ENCODE measurements at regions not wholly inside any gene's neighbourhood (a gene's known extent, or its start where the extent isn't known, plus 50 kb on each side); places are given as distances from the start of the nearest gene placed in this dataset.

DNA sequence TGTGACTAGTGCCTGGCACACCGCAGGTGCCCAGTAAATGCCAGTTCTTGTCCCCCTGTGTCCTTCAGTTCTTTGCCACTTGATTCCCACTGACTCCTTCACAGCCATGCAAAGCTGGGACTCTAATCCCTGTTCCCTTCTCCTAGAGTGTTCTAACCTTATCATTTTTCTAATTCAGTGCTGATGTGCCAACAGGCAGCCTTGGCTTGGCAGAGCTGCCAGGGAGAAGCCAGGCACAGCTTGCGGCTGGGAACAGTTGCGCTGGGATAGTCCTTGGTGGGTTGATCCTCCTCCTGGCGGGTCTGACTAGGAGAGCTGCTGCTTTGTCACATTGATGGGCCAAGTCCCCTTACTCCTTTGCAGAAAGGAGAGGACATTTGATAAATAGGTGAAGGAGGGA is 654.2 kb downstream of the HS3ST4 start:
- peaks cover 2% of the 10 kb centered on the region for H3K4me1 Mint-ChIP-seq
- Histone ChIP-seq H3F3A (ENCODE audit: low read depth) (no peaks in the 10 kb centered on the region), H3K4me2 (no peak overlapping the region)

DNA sequence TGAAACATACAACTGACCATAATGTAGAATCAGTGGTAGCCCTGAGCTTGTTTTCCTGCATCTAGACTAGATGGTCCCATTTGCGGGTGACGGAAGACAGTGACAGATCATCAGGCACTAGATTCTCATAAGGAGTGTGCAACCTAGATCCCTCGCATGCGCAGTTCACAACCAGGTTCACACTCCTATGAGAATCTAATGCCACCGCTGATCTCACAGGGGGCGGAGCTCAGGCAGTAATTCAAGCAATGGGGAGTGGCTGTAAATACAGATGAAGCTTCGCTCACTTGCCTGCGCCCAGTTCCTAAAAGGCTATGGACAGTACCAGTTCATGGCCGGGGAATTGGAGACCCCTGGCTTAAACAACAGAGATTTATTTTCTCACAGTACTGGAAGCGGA is 656.3 kb downstream of the HS3ST4 start:
- Histone ChIP-seq H3K9me3 (ENCODE audit: low read depth) (no peaks in the 10 kb centered on the region), H4K20me1 (ENCODE audit: low read depth) (no peaks in the 10 kb centered on the region), H2AFZ (replicated peaks) (no peak overlapping the region), H3K4me3 (no peak overlapping the region), H3K27ac (no peak overlapping the region), H3K79me2 (ENCODE audit: low read depth) (no peaks in the 10 kb centered on the region), H3K9ac (no peak overlapping the region), H3K36me3 (no peaks in the 10 kb centered on the region), H3K4me1 (no peaks in the 10 kb centered on the region), H3K27me3 (no peaks in the 10 kb centered on the region), H3F3A (ENCODE audit: low read depth) (no peaks in the 10 kb centered on the region), H3K4me2 (no peak overlapping the region)
- Mint-ChIP-seq H3K27me3 (ENCODE audit: insufficient read depth, low read depth) (peaks cover 2% of the 10 kb centered on the region), H3K4me3 (no peak overlapping the region), H3K36me3 (no peaks in the 10 kb centered on the region), H3K27ac (no peak overlapping the region), H3K9me3 (peaks cover 4% of the 10 kb centered on the region), H3K4me1 (peaks cover 7% of the 10 kb centered on the region)
- TF ChIP-seq EZH2phosphoT487 (IDR thresholded peaks at IDR 0.05) (no peak), EZH2 (IDR thresholded peaks at IDR 0.05) (no peak)
- TF ChIP-seq, protein P1, sequence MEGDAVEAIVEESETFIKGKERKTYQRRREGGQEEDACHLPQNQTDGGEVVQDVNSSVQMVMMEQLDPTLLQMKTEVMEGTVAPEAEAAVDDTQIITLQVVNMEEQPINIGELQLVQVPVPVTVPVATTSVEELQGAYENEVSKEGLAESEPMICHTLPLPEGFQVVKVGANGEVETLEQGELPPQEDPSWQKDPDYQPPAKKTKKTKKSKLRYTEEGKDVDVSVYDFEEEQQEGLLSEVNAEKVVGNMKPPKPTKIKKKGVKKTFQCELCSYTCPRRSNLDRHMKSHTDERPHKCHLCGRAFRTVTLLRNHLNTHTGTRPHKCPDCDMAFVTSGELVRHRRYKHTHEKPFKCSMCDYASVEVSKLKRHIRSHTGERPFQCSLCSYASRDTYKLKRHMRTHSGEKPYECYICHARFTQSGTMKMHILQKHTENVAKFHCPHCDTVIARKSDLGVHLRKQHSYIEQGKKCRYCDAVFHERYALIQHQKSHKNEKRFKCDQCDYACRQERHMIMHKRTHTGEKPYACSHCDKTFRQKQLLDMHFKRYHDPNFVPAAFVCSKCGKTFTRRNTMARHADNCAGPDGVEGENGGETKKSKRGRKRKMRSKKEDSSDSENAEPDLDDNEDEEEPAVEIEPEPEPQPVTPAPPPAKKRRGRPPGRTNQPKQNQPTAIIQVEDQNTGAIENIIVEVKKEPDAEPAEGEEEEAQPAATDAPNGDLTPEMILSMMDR (IDR thresholded peaks at IDR 0.05) = no peak
- DNase-seq (ENCODE audit: low spot score) = no peak

More for the DNA sequence above, 654.2 kb downstream of the HS3ST4 start:
- H3K9ac ChIP-seq = no peak overlapping the region
- H4K20me1 ChIP-seq (ENCODE audit: low read depth) = no peaks in the 10 kb centered on the region
- no peak overlapping the region for H3K4me3 ChIP-seq
- H3K9me3 Mint-ChIP-seq = peaks cover 4% of the 10 kb centered on the region
- H3K4me3 Mint-ChIP-seq = no peak overlapping the region
- no peaks in the 10 kb centered on the region for H3K79me2 ChIP-seq (ENCODE audit: low read depth)
- H2AFZ ChIP-seq (replicated peaks) = no peak overlapping the region
- no peak for TF ChIP-seq EZH2phosphoT487 (IDR thresholded peaks at IDR 0.05)
- TF ChIP-seq, protein P1 (IDR thresholded peaks at IDR 0.05) = no peak
- no peak for TF ChIP-seq EZH2 (IDR thresholded peaks at IDR 0.05)
- no peaks in the 10 kb centered on the region for H3K27me3 ChIP-seq
- no peak overlapping the region for H3K27ac Mint-ChIP-seq
- DNase-seq (ENCODE audit: low spot score) = no peak
- no peak overlapping the region for H3K27ac ChIP-seq
- H3K36me3 ChIP-seq = no peaks in the 10 kb centered on the region
- no peaks in the 10 kb centered on the region for H3K4me1 ChIP-seq
- H3K9me3 ChIP-seq (ENCODE audit: low read depth) = no peaks in the 10 kb centered on the region
- peaks cover 5% of the 10 kb centered on the region for H3K27me3 Mint-ChIP-seq (ENCODE audit: insufficient read depth, low read depth)
- no peaks in the 10 kb centered on the region for H3K36me3 Mint-ChIP-seq

DNA sequence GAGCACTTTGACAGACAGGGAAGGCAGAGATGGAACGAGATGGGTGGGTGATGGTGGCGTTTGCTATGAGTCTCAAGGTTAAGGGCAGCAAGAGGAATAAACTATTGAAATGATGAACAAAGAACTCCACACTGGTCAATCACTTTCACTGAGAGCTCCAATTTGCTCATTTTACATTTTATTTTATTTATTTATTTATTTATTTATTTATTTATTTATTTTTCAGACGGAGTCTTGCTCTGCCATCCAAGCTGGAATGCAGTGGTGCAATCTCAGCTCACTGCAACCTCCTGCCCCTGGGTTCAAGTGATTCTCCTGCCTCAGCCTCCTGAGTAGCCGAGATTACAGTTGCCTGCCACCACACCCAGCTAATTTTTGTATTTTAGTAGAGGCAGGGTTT is 669.1 kb downstream of the HS3ST4 start:
- Mint-ChIP-seq H3K4me3 (no peak overlapping the region), H3K9me3 (peaks cover 3% of the 10 kb centered on the region), H3K36me3 (no peaks in the 10 kb centered on the region), H3K27me3 (ENCODE audit: insufficient read depth, low read depth) (peaks cover 3% of the 10 kb centered on the region), H3K27ac (no peak overlapping the region), H3K4me1 (peaks cover 11% of the 10 kb centered on the region)
- no peak for DNase-seq (ENCODE audit: low spot score)
- Histone ChIP-seq H3K9me3 (ENCODE audit: low read depth) (no peaks in the 10 kb centered on the region), H3K9ac (no peak overlapping the region), H3F3A (ENCODE audit: low read depth) (no peaks in the 10 kb centered on the region), H3K27ac (no peak overlapping the region), H3K4me2 (no peak overlapping the region), H2AFZ (replicated peaks) (no peak overlapping the region), H3K27me3 (no peaks in the 10 kb centered on the region), H3K4me3 (no peak overlapping the region), H3K79me2 (ENCODE audit: low read depth) (no peaks in the 10 kb centered on the region), H3K36me3 (no peaks in the 10 kb centered on the region), H4K20me1 (ENCODE audit: low read depth) (no peaks in the 10 kb centered on the region), H3K4me1 (no peaks in the 10 kb centered on the region)
- TF ChIP-seq EZH2 (IDR thresholded peaks at IDR 0.05) (no peak), EZH2phosphoT487 (IDR thresholded peaks at IDR 0.05) (no peak)
- TF ChIP-seq, protein P1 (IDR thresholded peaks at IDR 0.05) = no peak
